K562 (cell line): ENCODE measurements at regions not wholly inside any gene's neighbourhood (a gene's known extent, or its start where the extent isn't known, plus 50 kb on each side); places are given as distances from the start of the nearest gene placed in this dataset.
A peak's percentile ranks its signal among the peaks of the same experiment; 100 is the strongest.

Source experiments
- ATAC-seq: fragments of 200-7000 bp; cut with Tn5 transposase; 3 replicates; pipeline ENCODE4 v1.9.1; 2020; ENCODE audit warnings: moderate library complexity
- BruUV-seq: library from RNA; stranded (reverse); fragments of 400-500 nt; replicated peaks from 2 replicates; lab custom pipeline; 2021; lab: Mats Ljungman, UMichigan
- CTCF ChIA-PET: fragments of 300-600 bp; formaldehyde crosslinking; extraction: SDS; loops from one replicate; lab custom pipeline; 2021; ENCODE audit warnings: low intra/inter-chr PET ratio; lab: Yijun Ruan, JAX
- POLR2A ChIA-PET: fragments of 300-600, 350-650 bp; sonication (Branson Sonifier 250); formaldehyde crosslinking; extraction: SDS; loops from one replicate; lab custom pipeline; 2021; ENCODE audit warnings: antibody characterized with exemption, inconsistent platforms; lab: Yijun Ruan, JAX
- DNase-seq, 4 experiments: peaks; one replicate each; pipeline versions ENCODE4 v3.0.0 to v3.0.0-alpha.2; 2011 to 2018; ENCODE audit warnings: low spot score in 3 of 4, mixed read lengths in 3 of 4; ENCODE audit errors: extremely low read depth in 1 of 4
- FAIRE-seq: peaks from 2 replicates; lab custom pipeline; 2011; peaks lifted over from hg19 to GRCh38; lab: Jason Lieb, UNC
- H2AFZ ChIP-seq: 2 replicates; pipeline ENCODE4 v1.6.0; 2011; ENCODE audit warnings: low read depth, low read length, control low read depth, inconsistent platforms
- H3K27ac ChIP-seq: fragments of 200-600 bp; 3 replicates; pipeline ENCODE4 v1.8.0; 2011; ENCODE audit warnings: low read depth, mild to moderate bottlenecking, control low read depth, inconsistent platforms, low read length, moderate library complexity, mixed read lengths; ENCODE audit errors: extremely low read depth
- H3K27me3 ChIP-seq, 2 experiments: fragments of 300-600 bp in 1 of 2; 2 replicates in 1 of 2; 3 replicates in 1 of 2; pipeline versions ENCODE4 v1.6.0 to v1.8.0; 2011; ENCODE audit warnings: inconsistent platforms in 2 of 2, low read length in 2 of 2, mild to moderate bottlenecking in 1 of 2, mixed read lengths in 1 of 2, moderate library complexity in 1 of 2; ENCODE audit not compliant: control insufficient read depth in 2 of 2, insufficient read depth in 2 of 2
- H3K36me3 ChIP-seq: fragments of 300-600 bp; 3 replicates; pipeline ENCODE4 v1.8.0; 2011; ENCODE audit warnings: mild to moderate bottlenecking, low read length, inconsistent platforms; ENCODE audit not compliant: control insufficient read depth, insufficient read depth
- H3K4me1 ChIP-seq, 2 experiments: fragments of 200-600 bp in 1 of 2; replicated peaks in 1 of 2; 2 replicates in 1 of 2; 3 replicates in 1 of 2; pipeline versions ENCODE4 v1.5.1 to v1.8.0; 2011; ENCODE audit warnings: inconsistent platforms in 2 of 2, low read length in 2 of 2, mild to moderate bottlenecking in 1 of 2, mixed read lengths in 1 of 2, moderate library complexity in 1 of 2; ENCODE audit not compliant: control insufficient read depth in 2 of 2, insufficient read depth in 2 of 2
- H3K4me2 ChIP-seq: 2 replicates; pipeline ENCODE4 v1.6.1; 2011; ENCODE audit warnings: low read length, control low read depth, inconsistent platforms, mixed read lengths; ENCODE audit not compliant: insufficient read depth
- H3K4me3 ChIP-seq: fragments of 200-600 bp; sonication (generic), shearing (Covaris generic); 2 replicates; pipeline ENCODE4 v1.5.1; 2016; ENCODE audit warnings: control low read depth, inconsistent platforms
- H3K79me2 ChIP-seq: fragments of 200-600 bp; 3 replicates; pipeline ENCODE4 v1.8.0; 2011; ENCODE audit warnings: low read length, inconsistent platforms; ENCODE audit not compliant: control insufficient read depth, insufficient read depth
- H3K9ac ChIP-seq, 2 experiments: 2 replicates each; pipeline versions ENCODE4 v1.6.0 to v1.6.1; 2011; ENCODE audit warnings: low read depth in 2 of 2, low read length in 2 of 2, control low read depth in 1 of 2, inconsistent platforms in 1 of 2, mild to moderate bottlenecking in 1 of 2, mixed read lengths in 1 of 2; ENCODE audit not compliant: insufficient read depth in 1 of 2
- H3K9me1 ChIP-seq: one replicate; pipeline ENCODE4 v1.6.0; 2011; ENCODE audit warnings: inconsistent platforms, mild to moderate bottlenecking, low read length, moderate library complexity; ENCODE audit not compliant: control insufficient read depth, insufficient read depth
- H3K9me3 ChIP-seq: replicated peaks from 2 replicates; pipeline ENCODE4 v1.5.1; 2011; ENCODE audit warnings: low read depth, low read length, inconsistent platforms; ENCODE audit not compliant: control insufficient read depth, insufficient read depth
- H4K20me1 ChIP-seq: replicated peaks from 2 replicates; pipeline ENCODE4 v1.6.1; 2011; ENCODE audit warnings: low read length, inconsistent platforms, mixed read lengths; ENCODE audit not compliant: control insufficient read depth, insufficient read depth
- COPS2 ChIP-seq: fragments of 450-650 bp; conservative IDR thresholded peaks from 2 replicates; pipeline ENCODE4 v1.6.1; 2016; ENCODE audit warnings: mild to moderate bottlenecking, moderate library complexity
- CREBBP ChIP-seq: IDR thresholded peaks from one replicate; pipeline ENCODE4 v1.6.1; 2012; ENCODE audit warnings: low read depth, mild to moderate bottlenecking, control low read depth, inconsistent platforms, low read length
- ESRRA ChIP-seq: fragments of 450-650 bp; IDR thresholded peaks from 2 replicates; pipeline ENCODE4 v1.6.1; 2014; ENCODE audit warnings: low read depth, mild to moderate bottlenecking, moderate library complexity, borderline replicate concordance
- KHSRP ChIP-seq: fragments of 450-650 bp; IDR thresholded peaks from 2 replicates; pipeline ENCODE4 v1.6.1; 2017
- PTBP1 ChIP-seq: fragments of 200-400 bp; formaldehyde crosslinking; IDR thresholded peaks from 2 replicates; pipeline ENCODE4 v1.6.1; 2017; ENCODE audit warnings: low read depth, low read length
- RAD21 ChIP-seq, 2 experiments: fragments of 250-450 bp in 1 of 2; fragments of 450-650 bp in 1 of 2; sonication (Bioruptor Pico) in 1 of 2; formaldehyde crosslinking in 1 of 2; IDR thresholded peaks in 1 of 2; conservative IDR thresholded peaks in 1 of 2; 2 replicates each; pipeline versions ENCODE4 v1.4.0 to v1.8.0; 2020 to 2022; ENCODE audit warnings: mild to moderate bottlenecking in 2 of 2, moderate library complexity in 1 of 2
- ZNF324 ChIP-seq: fragments of 250-450 bp; sonication (Bioruptor Pico); IDR thresholded peaks from 2 replicates; pipeline ENCODE4 v1.4.0; 2020; ENCODE audit warnings: mild to moderate bottlenecking
- ZNF584 ChIP-seq: fragments of 200-800 bp; sonication (Bioruptor generic); IDR thresholded peaks from 2 replicates; pipeline ENCODE4 v1.6.1; 2016; ENCODE audit warnings: low read depth, mild to moderate bottlenecking, missing genetic modification characterization, missing compliant biosample characterization
- ZNF778 ChIP-seq: fragments of 450-650 bp; formaldehyde crosslinking; IDR thresholded peaks from 2 replicates; pipeline ENCODE4 v1.4.0; 2020; ENCODE audit warnings: mild to moderate bottlenecking, moderate library complexity
- WGBS: fragments of 100-300 bp; shearing (Covaris generic); methylation state at CpG from one replicate; pipeline ENCODE4 v1.1.6; 2016; ENCODE audit warnings: low coverage, mixed read lengths; ENCODE audit not compliant: insufficient coverage; ENCODE audit errors: missing lambda C conversion rate; 5-methylcytosine and 5-hydroxymethylcytosine counted together
- in situ Hi-C: fragments of 300-500 bp; cut with MboI; formaldehyde crosslinking; loops from 4 replicates; pipeline ENCODE4 v1.15.0; 2018; ENCODE audit warnings: inconsistent platforms, mixed read lengths
- intact Hi-C: fragments of 100-400 bp; cut with micrococcal nuclease; formaldehyde crosslinking; loops from 2 replicates; pipeline ENCODE4 v1.14.2; 2022
- TF ChIP-seq, protein P1 (sequence below): fragments of 450-650 bp; IDR thresholded peaks from 2 replicates; pipeline ENCODE4 v1.6.1; 2018; ENCODE audit warnings: mild to moderate bottlenecking, low read depth; ENCODE audit not compliant: partially characterized antibody
- TF ChIP-seq, protein P2 (sequence below): fragments of 450-650 bp; IDR thresholded peaks from 2 replicates; pipeline ENCODE4 v1.6.1; 2017; ENCODE audit warnings: antibody characterized with exemption
- TF ChIP-seq, protein P3 (sequence below): sonication (generic); formaldehyde crosslinking; IDR thresholded peaks from 2 replicates; pipeline ENCODE4 v1.8.0; 2023; ENCODE audit warnings: mild to moderate bottlenecking, missing genetic modification reagents

DNA sequence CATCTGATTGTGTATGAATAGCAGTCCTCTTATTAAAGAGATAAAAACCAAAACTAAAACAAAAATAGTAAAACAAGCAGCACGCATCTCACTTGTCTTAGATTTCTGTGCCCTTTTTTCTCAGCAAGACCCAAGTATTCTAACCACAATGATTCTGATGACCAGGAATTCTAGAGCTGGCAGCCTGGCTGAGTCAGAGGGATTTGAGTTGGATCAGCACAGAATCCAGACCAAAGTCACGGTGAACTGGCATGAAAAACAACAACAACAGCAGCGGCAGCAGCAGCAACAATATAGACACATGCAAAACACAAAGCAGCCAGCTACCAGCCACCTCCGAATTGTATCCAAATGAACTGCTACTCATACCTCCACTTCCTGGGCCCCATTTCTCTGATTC, 360.5 kb downstream of the KCNRG start (continued):
- TF ChIP-seq, protein P1, sequence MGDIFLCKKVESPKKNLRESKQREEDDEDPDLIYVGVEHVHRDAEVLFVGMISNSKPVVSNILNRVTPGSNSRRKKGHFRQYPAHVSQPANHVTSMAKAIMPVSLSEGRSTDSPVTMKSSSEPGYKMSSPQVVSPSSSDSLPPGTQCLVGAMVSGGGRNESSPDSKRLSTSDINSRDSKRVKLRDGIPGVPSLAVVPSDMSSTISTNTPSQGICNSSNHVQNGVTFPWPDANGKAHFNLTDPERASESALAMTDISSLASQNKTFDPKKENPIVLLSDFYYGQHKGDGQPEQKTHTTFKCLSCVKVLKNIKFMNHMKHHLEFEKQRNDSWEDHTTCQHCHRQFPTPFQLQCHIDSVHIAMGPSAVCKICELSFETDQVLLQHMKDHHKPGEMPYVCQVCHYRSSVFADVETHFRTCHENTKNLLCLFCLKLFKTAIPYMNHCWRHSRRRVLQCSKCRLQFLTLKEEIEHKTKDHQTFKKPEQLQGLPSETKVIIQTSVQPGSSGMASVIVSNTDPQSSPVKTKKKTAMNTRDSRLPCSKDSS: no peak
- TF ChIP-seq ZNF778 (CRISPR knock-in tag) (no peak), ESRRA (no peak)
- TF ChIP-seq, protein P2, sequence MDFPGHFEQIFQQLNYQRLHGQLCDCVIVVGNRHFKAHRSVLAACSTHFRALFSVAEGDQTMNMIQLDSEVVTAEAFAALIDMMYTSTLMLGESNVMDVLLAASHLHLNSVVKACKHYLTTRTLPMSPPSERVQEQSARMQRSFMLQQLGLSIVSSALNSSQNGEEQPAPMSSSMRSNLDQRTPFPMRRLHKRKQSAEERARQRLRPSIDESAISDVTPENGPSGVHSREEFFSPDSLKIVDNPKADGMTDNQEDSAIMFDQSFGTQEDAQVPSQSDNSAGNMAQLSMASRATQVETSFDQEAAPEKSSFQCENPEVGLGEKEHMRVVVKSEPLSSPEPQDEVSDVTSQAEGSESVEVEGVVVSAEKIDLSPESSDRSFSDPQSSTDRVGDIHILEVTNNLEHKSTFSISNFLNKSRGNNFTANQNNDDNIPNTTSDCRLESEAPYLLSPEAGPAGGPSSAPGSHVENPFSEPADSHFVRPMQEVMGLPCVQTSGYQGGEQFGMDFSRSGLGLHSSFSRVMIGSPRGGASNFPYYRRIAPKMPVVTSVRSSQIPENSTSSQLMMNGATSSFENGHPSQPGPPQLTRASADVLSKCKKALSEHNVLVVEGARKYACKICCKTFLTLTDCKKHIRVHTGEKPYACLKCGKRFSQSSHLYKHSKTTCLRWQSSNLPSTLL: no peak

DNA sequence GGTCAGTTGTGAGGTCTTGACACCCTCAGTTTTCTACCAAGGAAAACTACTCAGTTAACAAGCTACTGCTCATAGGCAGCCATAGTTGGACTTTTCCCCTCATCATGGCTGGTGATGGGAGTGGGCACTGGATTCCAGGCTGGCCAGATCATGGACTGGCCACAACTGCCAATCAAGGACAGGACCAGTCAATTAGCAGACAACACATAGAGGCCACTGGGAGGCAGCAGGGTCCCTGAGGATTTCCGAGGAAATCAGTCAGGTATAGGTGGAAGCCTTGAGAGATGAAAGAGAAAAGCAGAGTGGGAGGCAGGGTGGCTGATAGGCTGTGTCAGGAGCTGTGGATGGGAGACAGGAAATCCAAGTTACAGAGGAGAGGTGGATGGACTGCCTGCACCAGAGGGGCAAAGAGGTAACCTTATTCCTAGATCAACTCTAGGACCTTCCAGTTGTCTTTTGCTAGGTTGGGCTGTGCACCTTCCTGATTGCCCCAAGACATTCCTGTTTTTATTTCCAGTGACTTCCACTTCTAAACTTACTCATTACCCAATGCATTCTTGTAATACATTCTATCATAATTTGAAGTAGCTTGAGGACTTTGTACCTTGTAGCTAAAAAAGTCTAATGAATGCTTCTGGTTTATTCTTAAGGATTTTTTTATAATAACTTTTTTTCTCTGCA, 361.8 kb downstream of the KCNRG start:
- peak; percentile 55; the same call in 2 of the 3 replicates for ATAC-seq
- Histone ChIP-seq H3K27me3 (no peaks in the 10 kb centered on the region), H3K4me2 (no peak overlapping the region), H3K9me1 (no peaks in the 10 kb centered on the region), H3K4me1 (no peaks in the 10 kb centered on the region), H3K36me3 (no peaks in the 10 kb centered on the region), H4K20me1 (no peaks in the 10 kb centered on the region), H3K27ac (no peak overlapping the region), H3K9me3 (no peaks in the 10 kb centered on the region; the same call in 1 of the 2 replicates), H3K4me3 (no peak overlapping the region), H2AFZ (no peak overlapping the region), H3K79me2 (no peaks in the 10 kb centered on the region), H3K9ac (no peak overlapping the region)
- WGBS: 30% methylated on average over 1 of the region's 1 CpG
- FAIRE-seq: no peak
- ChIA-PET POLR2A (no interaction called here), CTCF (no interaction called here)
- DNase-seq: peak in 1 of 4 experiments; percentile 12
- intact Hi-C loops (no loop called here), in situ Hi-C loops (no loop called here)
- BruUV-seq: no TSS peak
- TF ChIP-seq RAD21 (CRISPR knock-in tag; conservative IDR thresholded peaks at IDR 0.05 in 1 of 2, IDR thresholded peaks at IDR 0.05 in 1 of 2) (peak in 1 of 2 experiments; percentile 35; a peak in 2 of 4 replicates), KHSRP (no peak), ZNF324 (CRISPR knock-in tag) (no peak), ZNF584 (CRISPR knock-in tag) (no peak), CREBBP (no peak), PTBP1 (no peak), COPS2 (no peak)
- TF ChIP-seq, protein P3, sequence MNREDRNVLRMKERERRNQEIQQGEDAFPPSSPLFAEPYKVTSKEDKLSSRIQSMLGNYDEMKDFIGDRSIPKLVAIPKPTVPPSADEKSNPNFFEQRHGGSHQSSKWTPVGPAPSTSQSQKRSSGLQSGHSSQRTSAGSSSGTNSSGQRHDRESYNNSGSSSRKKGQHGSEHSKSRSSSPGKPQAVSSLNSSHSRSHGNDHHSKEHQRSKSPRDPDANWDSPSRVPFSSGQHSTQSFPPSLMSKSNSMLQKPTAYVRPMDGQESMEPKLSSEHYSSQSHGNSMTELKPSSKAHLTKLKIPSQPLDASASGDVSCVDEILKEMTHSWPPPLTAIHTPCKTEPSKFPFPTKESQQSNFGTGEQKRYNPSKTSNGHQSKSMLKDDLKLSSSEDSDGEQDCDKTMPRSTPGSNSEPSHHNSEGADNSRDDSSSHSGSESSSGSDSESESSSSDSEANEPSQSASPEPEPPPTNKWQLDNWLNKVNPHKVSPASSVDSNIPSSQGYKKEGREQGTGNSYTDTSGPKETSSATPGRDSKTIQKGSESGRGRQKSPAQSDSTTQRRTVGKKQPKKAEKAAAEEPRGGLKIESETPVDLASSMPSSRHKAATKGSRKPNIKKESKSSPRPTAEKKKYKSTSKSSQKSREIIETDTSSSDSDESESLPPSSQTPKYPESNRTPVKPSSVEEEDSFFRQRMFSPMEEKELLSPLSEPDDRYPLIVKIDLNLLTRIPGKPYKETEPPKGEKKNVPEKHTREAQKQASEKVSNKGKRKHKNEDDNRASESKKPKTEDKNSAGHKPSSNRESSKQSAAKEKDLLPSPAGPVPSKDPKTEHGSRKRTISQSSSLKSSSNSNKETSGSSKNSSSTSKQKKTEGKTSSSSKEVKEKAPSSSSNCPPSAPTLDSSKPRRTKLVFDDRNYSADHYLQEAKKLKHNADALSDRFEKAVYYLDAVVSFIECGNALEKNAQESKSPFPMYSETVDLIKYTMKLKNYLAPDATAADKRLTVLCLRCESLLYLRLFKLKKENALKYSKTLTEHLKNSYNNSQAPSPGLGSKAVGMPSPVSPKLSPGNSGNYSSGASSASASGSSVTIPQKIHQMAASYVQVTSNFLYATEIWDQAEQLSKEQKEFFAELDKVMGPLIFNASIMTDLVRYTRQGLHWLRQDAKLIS (CRISPR knock-in tag): no peak
